ENCODE measurements at regions not wholly inside any gene's neighbourhood (a gene's known extent, or its start where the extent isn't known, plus 50 kb on each side); places are given as distances from the start of the nearest gene placed in this dataset.

- H3K9me3 ChIP-seq: no peaks in the 10 kb centered on the region; the same call in 1 of the 2 replicates
- POLR2A ChIA-PET: no interaction called here
- H3K9ac ChIP-seq: no peak overlapping the region
- DNase-seq: no peak
- H3K27me3 ChIP-seq (ENCODE audit: insufficient read depth): no peaks in the 10 kb centered on the region
- no peaks in the 10 kb centered on the region for H3K79me2 ChIP-seq (ENCODE audit: insufficient read depth)
- H3K36me3 ChIP-seq (replicated peaks in 1 of 2; ENCODE audit: control insufficient read depth in 1 of 2, insufficient read depth in 2 of 2, low read length in 1 of 2): no peaks in the 10 kb centered on the region
- H3F3A ChIP-seq (replicated peaks; ENCODE audit: insufficient read depth): no peaks in the 10 kb centered on the region
- CTCF ChIA-PET: no interaction called here
- TF ChIP-seq SIN3A (IDR thresholded peaks at IDR 0.05; ENCODE audit: borderline replicate concordance, low read depth, low read length) (no peak), FOXJ3 (CRISPR knock-in tag; IDR thresholded peaks at IDR 0.05) (no peak), RXRA (IDR thresholded peaks at IDR 0.05; ENCODE audit: borderline replicate concordance, low read depth) (no peak), IRF3 (IDR thresholded peaks at IDR 0.05; ENCODE audit: low read depth, low read length) (no peak), PBX3 (IDR thresholded peaks at IDR 0.05) (no peak), CHD2 (IDR thresholded peaks at IDR 0.05; ENCODE audit: low read length, partially characterized antibody) (no peak), YY1 (IDR thresholded peaks at IDR 0.05; ENCODE audit: low read depth) (no peak), MEF2A (IDR thresholded peaks at IDR 0.05; ENCODE audit: borderline replicate concordance, low read depth) (no peak), ELF1 (IDR thresholded peaks at IDR 0.05) (no peak), NFIC (IDR thresholded peaks at IDR 0.05; ENCODE audit: borderline replicate concordance) (no peak), EZH2phosphoT487 (IDR thresholded peaks at IDR 0.05; ENCODE audit: borderline replicate concordance, low read depth) (no peak)
- WGBS (ENCODE audit: low lambda C conversion rate): 61% methylated on average over 1 of the region's 3 CpGs
- peaks cover 0 to 7% of the 10 kb centered on the region in 2 experiments; a peak in 1 of 4 replicates for H3K4me1 ChIP-seq (ENCODE audit: control insufficient read depth in 1 of 2, insufficient read depth in 2 of 2, low read depth in 1 of 2, low read length in 1 of 2)
- H3K4me2 ChIP-seq: no peak overlapping the region
- no peaks in the 10 kb centered on the region for H4K20me1 ChIP-seq (ENCODE audit: insufficient read depth)
- H3K9me2 ChIP-seq: no peaks in the 10 kb centered on the region
- H2AFZ ChIP-seq (ENCODE audit: low read depth): no peak overlapping the region
- no peak overlapping the region for H3K27ac ChIP-seq (ENCODE audit: low read depth in 2 of 2, low read length in 1 of 2)
- no peak overlapping the region for H3K4me3 ChIP-seq (ENCODE audit: low read depth in 2 of 2, low read length in 1 of 2)
Measured at GRCh38 chr6:170113141-170113540, 177.7 kb downstream of the DLL1 start.

- Histone ChIP-seq H3K27ac (ENCODE audit: low read depth in 2 of 2, low read length in 1 of 2) (no peak overlapping the region), H3K4me2 (no peak overlapping the region), H3K27me3 (ENCODE audit: insufficient read depth) (no peaks in the 10 kb centered on the region), H4K20me1 (ENCODE audit: insufficient read depth) (no peaks in the 10 kb centered on the region), H3K9me3 (no peaks in the 10 kb centered on the region; the same call in 1 of the 2 replicates), H2AFZ (ENCODE audit: low read depth) (no peak overlapping the region), H3K36me3 (replicated peaks in 1 of 2; ENCODE audit: control insufficient read depth in 1 of 2, insufficient read depth in 2 of 2, low read length in 1 of 2) (no peaks in the 10 kb centered on the region), H3K9ac (no peak overlapping the region), H3K79me2 (ENCODE audit: insufficient read depth) (no peaks in the 10 kb centered on the region), H3F3A (replicated peaks; ENCODE audit: insufficient read depth) (no peaks in the 10 kb centered on the region), H3K4me3 (ENCODE audit: low read depth in 2 of 2, low read length in 1 of 2) (no peak overlapping the region), H3K9me2 (no peaks in the 10 kb centered on the region), H3K4me1 (ENCODE audit: control insufficient read depth in 1 of 2, insufficient read depth in 2 of 2, low read depth in 1 of 2, low read length in 1 of 2) (peaks cover 0 to 7% of the 10 kb centered on the region in 2 experiments; a peak in 1 of 4 replicates)
- POLR2A ChIA-PET: no interaction called here
- peak; percentile 5 for DNase-seq
- no peak for TF ChIP-seq USF1 (IDR thresholded peaks at IDR 0.05; ENCODE audit: borderline replicate concordance, low read depth)
- CTCF ChIA-PET: no interaction called here
- no CpG with 5 or more reads among the region's 4 CpGs for whole genome bisulfite sequencing (ENCODE audit: low lambda C conversion rate)
Measured at GRCh38 chr6:170112583-170112860, 178.4 kb downstream of the DLL1 start.

Data from SK-N-SH (cell line).